Right kidney (tissue), 1 donor: ENCODE measurements at regions not wholly inside any gene's neighbourhood (a gene's known extent, or its start where the extent isn't known, plus 50 kb on each side); places are given as distances from the start of the nearest gene placed in this dataset.
A peak's percentile ranks its signal among the peaks of the same experiment; 100 is the strongest.
"Not testable (repeated sequence)": the region's sequence is repeated elsewhere in the genome, so short reads cannot be mapped to it uniquely, and the experiment has no call there.

Source experiments
- DNase-seq: peaks from one replicate; pipeline ENCODE4 v3.0.0-alpha.2; 2016

- no peak for DNase-seq
Measured at GRCh38 chr19:30811397-30812098, 439.4 kb downstream of the ZNF536 start.

GRCh38 chr19:30810726-30811125 is 438.5 kb downstream of the ZNF536 start:
- DNase-seq = no peak

- no peak for DNase-seq
Measured at GRCh38 chr19:30807278-30807677, 435.1 kb downstream of the ZNF536 start.

- no peak for DNase-seq
Measured at GRCh38 chr19:30806311-30806710, 434.1 kb downstream of the ZNF536 start.

- DNase-seq = no peak
Measured at GRCh38 chr19:30804751-30805150, 432.6 kb downstream of the ZNF536 start.

- not testable (repeated sequence) for DNase-seq
Measured at GRCh38 chr19:30804333-30804732, 432.1 kb downstream of the ZNF536 start.

GRCh38 chr19:30802424-30803013 is 430.3 kb downstream of the ZNF536 start:
- no peak for DNase-seq

GRCh38 chr19:30799865-30800755 is 427.9 kb downstream of the ZNF536 start:
- peak; percentile 42 for DNase-seq

- DNase-seq = no peak
Measured at GRCh38 chr19:30795727-30796126, 423.5 kb downstream of the ZNF536 start.

GRCh38 chr19:30792561-30793505 is 420.6 kb downstream of the ZNF536 start:
- DNase-seq = no peak

- no peak for DNase-seq
Measured at GRCh38 chr19:30791088-30791487, 418.9 kb downstream of the ZNF536 start.

GRCh38 chr19:30790056-30790680 is 418.0 kb downstream of the ZNF536 start:
- no peak for DNase-seq

GRCh38 chr19:30788105-30788765 is 416.1 kb downstream of the ZNF536 start:
- DNase-seq = no peak

GRCh38 chr19:30785458-30786137 is 413.4 kb downstream of the ZNF536 start:
- DNase-seq = no peak

- DNase-seq = no peak
Measured at GRCh38 chr19:30784850-30785457, 412.8 kb downstream of the ZNF536 start.

- DNase-seq = no peak
Measured at GRCh38 chr19:30783936-30784335, 411.8 kb downstream of the ZNF536 start.

- DNase-seq = no peak
Measured at GRCh38 chr19:30783212-30783611, 411.0 kb downstream of the ZNF536 start.

- DNase-seq = no peak
Measured at GRCh38 chr19:30781519-30781918, 409.3 kb downstream of the ZNF536 start.

- DNase-seq = no peak
Measured at GRCh38 chr19:30781047-30781446, 408.9 kb downstream of the ZNF536 start.

GRCh38 chr19:30780456-30780855 is 408.3 kb downstream of the ZNF536 start:
- no peak for DNase-seq
